Endothelial cell of umbilical vein (primary cell): ENCODE measurements at regions not wholly inside any gene's neighbourhood (a gene's known extent, or its start where the extent isn't known, plus 50 kb on each side); places are given as distances from the start of the nearest gene placed in this dataset.
"Not testable (repeated sequence)": the region's sequence is repeated elsewhere in the genome, so short reads cannot be mapped to it uniquely, and the experiment has no call there.

Experiments used
- EZH2 ChIP-seq: IDR thresholded peaks from 2 replicates; pipeline ENCODE4 v1.6.1; 2012; ENCODE audit warnings: borderline replicate concordance, low read depth, mild to moderate bottlenecking, moderate library complexity, low read length, inconsistent platforms; ENCODE audit not compliant: severe bottlenecking
- GATA2 ChIP-seq: IDR thresholded peaks from 2 replicates; pipeline ENCODE4 v1.7.0; 2011; ENCODE audit warnings: low read depth, mild to moderate bottlenecking, moderate library complexity, mixed read lengths, low read length; ENCODE audit not compliant: insufficient read length, insufficient read depth
- JUN ChIP-seq: IDR thresholded peaks from 2 replicates; pipeline ENCODE4 v1.6.1; 2011; ENCODE audit warnings: borderline replicate concordance, low read depth; ENCODE audit not compliant: insufficient read length, insufficient read depth
- POLR2A ChIP-seq: IDR thresholded peaks from 2 replicates; pipeline ENCODE4 v1.6.1; 2012; ENCODE audit warnings: low read depth, mild to moderate bottlenecking, control low read depth, low read length
- POLR2AphosphoS5 ChIP-seq: IDR thresholded peaks from 2 replicates; pipeline ENCODE4 v1.6.1; 2012; ENCODE audit warnings: low read depth, mild to moderate bottlenecking, control low read depth, low read length, moderate library complexity; ENCODE audit not compliant: insufficient read depth
- TF ChIP-seq, protein P1 (sequence below), 2 donors: IDR thresholded peaks; 1 replicate in 1 of 2; 2 replicates in 1 of 2; pipeline ENCODE4 v1.5.1; 2011; ENCODE audit warnings: low read length in 2 of 2, mild to moderate bottlenecking in 2 of 2, moderate library complexity in 2 of 2, control low read depth in 1 of 2, inconsistent platforms in 1 of 2, low read depth in 1 of 2; ENCODE audit not compliant: insufficient read depth in 1 of 2; ENCODE audit errors: extremely low read depth in 1 of 2

DNA sequence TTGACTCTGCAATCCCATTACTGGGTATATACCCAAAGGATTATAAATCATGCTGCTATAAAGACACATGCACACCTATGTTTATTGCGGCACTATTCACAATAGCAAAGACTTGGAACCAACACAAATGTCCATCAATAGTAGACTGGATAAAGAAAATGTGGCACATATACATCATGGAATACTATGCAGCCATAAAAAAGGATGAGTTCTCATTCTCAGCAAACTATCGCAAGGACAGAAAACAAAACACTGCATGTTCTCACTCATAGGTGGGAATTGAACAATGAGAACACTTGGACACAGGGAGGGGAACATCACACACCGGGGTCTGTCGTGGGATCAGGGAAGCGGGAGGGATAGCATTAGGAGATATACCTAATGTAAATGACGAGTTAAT is 81.1 kb upstream of the USP24 start:
- TF ChIP-seq, protein P1, sequence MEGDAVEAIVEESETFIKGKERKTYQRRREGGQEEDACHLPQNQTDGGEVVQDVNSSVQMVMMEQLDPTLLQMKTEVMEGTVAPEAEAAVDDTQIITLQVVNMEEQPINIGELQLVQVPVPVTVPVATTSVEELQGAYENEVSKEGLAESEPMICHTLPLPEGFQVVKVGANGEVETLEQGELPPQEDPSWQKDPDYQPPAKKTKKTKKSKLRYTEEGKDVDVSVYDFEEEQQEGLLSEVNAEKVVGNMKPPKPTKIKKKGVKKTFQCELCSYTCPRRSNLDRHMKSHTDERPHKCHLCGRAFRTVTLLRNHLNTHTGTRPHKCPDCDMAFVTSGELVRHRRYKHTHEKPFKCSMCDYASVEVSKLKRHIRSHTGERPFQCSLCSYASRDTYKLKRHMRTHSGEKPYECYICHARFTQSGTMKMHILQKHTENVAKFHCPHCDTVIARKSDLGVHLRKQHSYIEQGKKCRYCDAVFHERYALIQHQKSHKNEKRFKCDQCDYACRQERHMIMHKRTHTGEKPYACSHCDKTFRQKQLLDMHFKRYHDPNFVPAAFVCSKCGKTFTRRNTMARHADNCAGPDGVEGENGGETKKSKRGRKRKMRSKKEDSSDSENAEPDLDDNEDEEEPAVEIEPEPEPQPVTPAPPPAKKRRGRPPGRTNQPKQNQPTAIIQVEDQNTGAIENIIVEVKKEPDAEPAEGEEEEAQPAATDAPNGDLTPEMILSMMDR (IDR thresholded peaks at IDR 0.05; ENCODE audit: extremely low read depth in 1 of 2, insufficient read depth in 1 of 2, low read depth in 1 of 2, low read length in 2 of 2), result not testable (repeated sequence)
- TF ChIP-seq POLR2AphosphoS5, GATA2, EZH2, JUN, POLR2A: not testable (repeated sequence)
